ENCODE measurements at regions not wholly inside any gene's neighbourhood (a gene's known extent, or its start where the extent isn't known, plus 50 kb on each side); places are given as distances from the start of the nearest gene placed in this dataset.

GRCh38 chr9:79377339-79377855 is 194.4 kb upstream of the TLE4 start:
- TF ChIP-seq CTCF (IDR thresholded peaks at IDR 0.05) (no peak), POLR2A (IDR thresholded peaks at IDR 0.05) (no peak), POLR2AphosphoS5 (IDR thresholded peaks at IDR 0.05) (no peak)
